RPMI8226 (cell line): ENCODE measurements at regions not wholly inside any gene's neighbourhood (a gene's known extent, or its start where the extent isn't known, plus 50 kb on each side); places are given as distances from the start of the nearest gene placed in this dataset.
"Not testable (repeated sequence)": the region's sequence is repeated elsewhere in the genome, so short reads cannot be mapped to it uniquely, and the experiment has no call there.

ENCODE experiments used
- DNase-seq: peaks from one replicate; pipeline ENCODE4 v3.0.0-alpha.2; 2015

DNA sequence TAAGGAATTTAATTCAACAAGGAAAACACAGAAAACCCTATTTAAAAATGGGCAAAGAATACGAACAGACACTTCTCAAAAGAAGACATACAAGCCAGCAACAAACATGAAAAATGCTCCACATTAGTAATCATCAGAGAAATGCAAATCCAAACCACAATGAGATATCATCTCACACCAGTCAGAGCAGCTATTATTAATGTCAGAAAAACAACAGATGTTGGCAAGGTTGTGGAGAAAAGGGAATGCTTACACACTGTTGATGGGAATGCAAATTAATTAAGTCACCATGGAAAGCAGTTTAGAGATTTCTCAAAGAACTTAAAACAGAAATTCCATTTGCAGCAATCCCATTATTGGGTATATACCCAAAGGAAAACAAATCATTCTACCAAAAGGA, 55.2 kb downstream of the GCC1 start:
- DNase-seq: no peak

DNA sequence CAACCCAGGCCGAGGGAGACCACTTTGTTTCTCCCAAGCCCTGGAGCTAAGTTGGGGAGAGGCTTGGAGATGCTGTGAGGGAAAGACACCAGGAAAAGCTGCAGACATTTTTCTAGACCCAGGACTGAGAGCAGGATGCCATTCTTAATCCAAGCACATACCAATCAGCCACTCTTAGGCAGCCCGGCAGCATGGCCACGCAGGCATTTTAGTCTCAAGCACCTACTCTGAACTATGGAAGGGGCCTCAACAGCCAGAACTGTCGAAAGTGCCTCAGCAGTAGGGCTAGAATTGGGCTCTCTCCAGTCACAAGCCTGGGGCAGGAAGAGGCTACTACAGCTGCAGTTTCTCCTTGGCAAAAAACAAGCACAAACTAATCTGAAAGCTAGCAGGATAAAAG, 57.8 kb downstream of the GCC1 start:
- no peak for DNase-seq

DNA sequence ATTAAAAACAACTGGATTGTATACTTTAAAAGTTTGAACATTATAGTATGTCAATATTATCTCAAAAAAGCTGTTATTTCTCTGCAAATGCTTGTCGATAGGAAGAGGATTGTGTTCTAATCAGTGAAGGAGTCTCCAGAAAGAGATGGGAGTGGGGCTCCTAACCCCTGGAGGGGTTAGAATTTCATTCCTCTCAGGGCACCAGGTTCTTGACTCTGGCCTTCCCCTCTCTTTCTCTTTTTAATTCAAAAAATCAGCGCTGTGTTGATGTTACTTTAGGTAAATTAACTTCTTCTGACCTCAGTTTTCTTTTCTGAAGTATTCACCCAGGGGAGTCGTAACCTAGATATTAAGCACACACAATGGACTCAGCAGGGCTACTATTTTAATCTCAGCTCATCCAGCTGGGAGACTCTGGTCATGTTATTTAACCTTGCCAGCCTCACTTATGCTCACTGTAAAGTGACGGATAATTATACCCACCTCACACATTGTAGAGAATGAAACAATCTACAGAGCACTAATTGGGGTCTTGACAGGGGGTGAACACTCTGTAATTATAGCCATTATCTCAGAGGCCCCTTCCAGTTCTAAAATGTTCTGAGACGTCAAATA, 59.4 kb downstream of the GCC1 start:
- DNase-seq: no peak

DNA sequence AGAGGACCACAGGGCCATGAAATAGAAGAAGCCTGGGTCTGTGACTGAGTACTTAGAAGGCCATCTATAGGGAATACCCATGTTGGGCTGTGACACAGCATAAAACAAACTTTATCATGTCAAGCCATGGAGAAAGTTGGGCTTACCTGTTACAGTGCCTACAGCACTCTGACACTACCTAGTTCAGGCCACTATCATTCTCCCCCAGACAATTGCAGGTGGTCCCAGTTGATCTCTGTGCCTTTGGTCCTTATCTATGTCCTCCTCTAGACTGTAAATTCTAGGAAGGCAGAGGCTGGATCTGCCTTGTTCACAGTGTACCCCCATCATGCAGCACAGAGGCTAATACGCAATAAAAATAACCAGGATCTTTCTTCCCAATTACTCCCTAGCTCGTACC, 69.1 kb downstream of the GCC1 start:
- DNase-seq: no peak

DNA sequence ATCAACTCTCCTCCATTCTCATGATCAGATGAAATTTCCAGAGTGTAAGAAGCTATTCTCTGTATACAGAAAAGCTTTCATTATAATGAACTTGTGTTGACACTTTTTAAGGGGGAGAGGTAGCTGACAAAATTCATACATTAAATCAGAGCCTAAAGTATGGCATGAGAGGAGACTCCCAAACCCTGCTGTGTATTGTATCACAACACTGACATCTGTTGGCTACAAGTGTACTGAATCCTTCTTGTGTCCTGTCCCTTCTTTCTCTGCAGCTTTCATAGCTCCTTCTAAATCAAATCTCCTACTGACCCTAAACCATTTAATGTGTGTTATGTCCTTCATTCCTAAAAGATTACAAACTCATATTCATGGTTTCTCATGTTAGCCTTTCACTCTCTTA, 70.9 kb downstream of the GCC1 start:
- DNase-seq: peak; percentile 45

DNA sequence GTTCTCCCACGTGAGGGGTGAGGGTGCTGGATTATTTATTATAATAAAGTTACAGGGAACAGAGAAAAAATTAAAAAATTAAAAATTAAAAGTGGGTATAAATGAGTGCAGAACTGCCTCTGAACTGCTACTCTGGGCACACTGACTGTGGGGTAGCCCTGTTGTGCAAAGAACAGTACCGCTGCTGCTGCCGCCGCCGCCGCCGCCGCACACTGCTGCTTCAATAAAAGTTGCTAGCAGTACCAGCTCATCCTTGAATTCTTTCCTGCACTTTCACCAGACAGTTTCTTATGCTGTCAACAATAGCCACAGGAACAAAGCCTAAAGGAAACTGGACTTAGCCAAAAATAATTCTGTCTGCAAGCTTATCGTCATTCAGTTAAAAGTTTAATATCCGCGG, 72.1 kb downstream of the GCC1 start:
- DNase-seq: no peak

DNA sequence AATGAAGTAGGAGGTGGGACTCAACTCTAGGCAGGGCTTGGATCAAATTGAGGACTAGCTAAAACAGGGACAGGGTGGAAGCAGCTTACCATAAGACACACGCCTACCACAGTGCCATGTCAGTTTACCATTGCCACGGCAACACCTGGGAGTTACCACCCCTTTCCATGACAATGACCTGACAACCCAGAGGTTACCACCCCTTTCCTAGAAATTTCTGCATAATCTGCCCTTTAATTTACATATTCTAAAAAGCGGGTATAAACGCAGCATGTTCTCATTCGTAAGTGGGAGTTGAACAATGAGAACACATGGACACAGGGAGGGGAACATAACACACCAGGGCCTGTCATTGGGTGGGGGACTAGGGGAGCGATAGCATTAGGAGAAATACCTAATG, 72.7 kb downstream of the GCC1 start:
- no peak for DNase-seq

DNA sequence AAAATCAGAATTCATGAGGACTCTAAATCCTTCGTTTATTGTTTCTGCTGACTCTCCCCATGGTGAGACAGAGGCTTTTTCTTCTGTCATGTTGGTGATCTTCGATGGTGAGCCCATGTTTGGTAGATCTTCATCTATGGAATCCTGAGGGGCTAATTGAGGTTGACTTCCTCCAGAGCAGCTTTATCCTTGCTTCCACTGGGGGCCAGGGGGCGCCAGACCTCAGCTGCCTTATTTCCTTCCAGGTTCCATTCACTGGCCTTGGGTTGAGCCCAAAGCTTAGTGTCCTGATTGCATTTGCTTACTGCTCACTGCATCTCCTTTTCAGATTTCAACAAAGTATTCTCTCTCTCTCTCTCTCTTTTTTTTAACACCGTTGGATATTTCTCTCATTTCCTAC, 80.7 kb downstream of the GCC1 start:
- peak; percentile 23 for DNase-seq

DNA sequence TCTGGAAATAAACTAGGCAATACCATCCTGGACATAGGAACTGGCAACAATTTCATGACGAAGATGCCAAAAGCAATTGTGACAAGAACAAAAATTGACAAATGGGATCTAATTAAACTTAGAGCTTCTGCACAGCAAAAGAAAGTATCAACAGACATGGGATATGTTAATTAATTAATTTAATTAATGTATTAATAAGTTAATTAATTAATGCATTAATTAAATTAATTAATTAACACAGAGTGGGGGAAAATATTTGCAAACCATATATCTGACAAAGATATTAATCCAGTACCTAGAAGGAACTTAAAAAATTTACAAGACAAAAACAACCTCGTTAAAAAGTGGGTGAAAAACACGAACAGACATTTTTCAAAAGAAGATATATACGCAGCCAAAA, 83.6 kb downstream of the GCC1 start:
- DNase-seq: no peak

DNA sequence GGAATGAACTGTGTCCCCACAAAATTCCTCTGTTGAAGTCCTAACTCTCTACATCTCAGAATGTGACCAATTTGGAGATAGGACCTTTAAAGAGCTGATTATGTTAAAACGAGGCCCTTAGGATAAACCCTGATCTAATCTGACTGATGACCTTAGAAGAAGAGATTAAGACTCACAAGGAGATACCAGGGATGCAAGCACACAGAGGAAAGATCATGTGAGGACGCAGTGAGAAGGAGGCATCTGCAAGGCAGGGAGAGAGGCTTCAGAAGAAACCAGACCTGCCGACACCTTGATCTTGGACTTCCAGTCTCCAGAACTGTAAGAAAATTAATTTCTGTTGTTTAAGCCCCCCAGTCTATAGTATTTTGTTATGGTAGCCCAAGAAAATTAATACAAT, 94.9 kb upstream of the ZNF800 start:
- DNase-seq: no peak

DNA sequence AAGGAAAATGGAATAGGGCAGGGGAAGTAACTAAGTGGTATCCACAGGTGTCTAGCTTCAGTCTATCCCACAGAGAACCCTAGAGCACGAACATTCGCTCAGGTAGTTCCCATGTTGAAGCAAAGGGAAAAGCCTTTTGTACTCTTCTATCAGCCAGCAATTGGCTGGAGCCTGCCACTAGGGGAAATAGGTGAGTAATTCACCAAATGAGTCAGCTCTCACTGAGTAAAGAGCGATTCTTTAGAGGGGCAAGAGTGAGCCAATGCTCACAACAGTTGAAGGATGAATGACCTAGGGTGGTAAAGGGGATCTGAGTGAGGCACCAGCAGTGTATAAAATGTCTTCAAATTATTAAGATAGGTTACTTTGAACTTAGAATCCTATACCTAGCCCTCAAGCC, 94.1 kb upstream of the ZNF800 start:
- peak; percentile 8 for DNase-seq

DNA sequence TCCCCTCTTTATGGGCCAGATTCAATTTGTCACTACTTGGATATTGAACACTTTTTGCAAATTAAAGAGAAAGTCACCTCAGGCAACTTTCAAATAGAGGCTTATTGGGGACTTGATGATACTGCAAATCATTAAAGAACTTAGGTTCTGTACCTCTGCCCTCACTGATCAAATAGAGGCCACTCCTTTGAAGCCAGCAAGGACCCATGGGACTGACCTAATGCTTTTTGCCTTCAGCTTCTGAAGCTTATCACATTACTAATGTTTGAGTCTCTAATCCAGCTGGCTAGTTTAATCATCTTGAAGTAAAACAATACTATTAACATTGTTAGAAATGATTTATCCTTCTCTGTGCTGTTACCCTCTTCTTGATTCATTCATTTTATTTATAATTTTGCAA, 93.0 kb upstream of the ZNF800 start:
- no peak for DNase-seq

DNA sequence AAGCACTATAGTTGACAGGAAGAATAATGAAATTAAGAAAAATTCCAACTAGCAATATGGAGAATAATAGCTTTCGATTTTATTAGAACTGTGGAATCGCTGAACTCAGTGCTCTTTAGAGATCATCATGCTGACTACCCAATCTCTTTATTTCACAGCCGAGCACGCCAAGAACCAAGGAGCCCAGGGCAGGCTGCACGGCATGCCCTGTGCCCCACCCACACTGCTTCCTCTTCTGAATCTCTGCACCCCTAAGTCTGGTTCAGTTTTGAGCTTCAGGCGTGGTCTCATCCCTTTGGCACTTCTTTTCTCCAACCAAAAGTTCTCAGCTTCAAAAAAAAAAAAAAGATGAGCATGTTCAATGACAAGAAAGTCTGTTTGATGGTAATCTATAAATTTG, 92.4 kb upstream of the ZNF800 start:
- no peak for DNase-seq

DNA sequence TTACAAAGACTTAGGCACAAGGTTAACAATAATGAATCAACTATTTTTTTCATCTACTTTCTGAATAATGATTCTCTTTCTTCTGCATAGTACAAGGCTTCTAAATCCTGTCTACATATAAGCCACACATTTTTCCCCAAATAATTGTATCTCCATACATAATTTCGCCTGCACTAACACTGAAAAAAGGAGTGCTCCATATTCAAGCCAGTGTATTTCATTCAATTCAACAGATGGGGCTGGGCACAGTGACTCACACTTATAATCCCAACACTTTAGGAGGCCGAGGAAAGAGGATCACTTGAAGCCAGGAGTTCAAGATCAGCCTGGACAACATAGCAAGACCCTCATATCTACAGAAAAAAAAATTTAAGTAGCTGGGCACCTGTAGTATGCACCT, 86.0 kb upstream of the ZNF800 start:
- DNase-seq: no peak

DNA sequence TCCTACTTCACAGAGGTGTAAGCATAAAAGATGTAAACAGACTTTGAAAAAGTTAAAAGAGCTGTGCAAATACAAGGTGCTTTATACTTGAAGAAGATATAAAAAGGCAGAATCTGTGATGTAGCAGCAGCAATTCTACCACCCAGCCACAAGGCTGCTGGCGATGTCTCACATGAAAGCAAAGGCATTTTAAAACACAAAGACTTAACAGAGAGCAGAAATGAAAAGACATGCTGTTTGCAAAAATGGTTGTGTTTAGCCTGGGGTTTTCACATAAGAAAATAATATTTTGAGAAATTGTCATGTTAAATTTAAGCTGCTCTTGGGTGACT, 85.5 kb upstream of the ZNF800 start:
- DNase-seq: no peak

DNA sequence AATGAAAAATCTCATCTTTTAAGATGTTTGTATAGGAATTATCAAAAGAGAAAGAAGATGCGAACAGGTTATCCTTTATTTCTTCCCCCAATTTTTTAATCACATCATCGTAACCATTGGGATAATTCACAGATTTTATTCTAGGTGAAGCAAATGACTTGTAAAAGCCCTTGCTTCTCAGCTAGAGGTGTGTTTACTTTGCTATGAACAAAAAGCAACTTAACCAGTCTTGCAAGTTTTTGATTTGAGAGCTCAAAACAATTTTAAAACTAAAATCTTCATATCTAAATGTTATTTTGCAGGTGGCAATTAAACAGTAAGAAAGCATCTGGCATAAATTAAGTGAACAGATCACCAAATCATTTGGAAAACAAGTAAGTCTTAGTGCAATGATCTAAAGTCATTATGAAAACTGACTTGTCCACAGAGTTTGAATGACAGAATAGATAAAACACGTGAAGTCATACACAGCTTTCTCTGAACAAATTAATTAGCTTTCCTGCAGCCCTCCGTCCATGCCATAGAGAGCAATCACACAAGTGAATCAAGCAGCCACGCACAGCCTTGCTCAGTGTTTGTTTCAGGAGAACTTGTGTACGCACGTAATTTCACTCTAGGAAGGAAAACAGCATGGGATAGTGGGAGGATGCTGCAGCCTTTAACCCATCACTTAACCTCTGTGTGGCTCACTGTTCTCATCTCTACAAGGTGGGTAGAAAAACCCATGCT, 85.0 kb upstream of the ZNF800 start:
- DNase-seq: no peak

DNA sequence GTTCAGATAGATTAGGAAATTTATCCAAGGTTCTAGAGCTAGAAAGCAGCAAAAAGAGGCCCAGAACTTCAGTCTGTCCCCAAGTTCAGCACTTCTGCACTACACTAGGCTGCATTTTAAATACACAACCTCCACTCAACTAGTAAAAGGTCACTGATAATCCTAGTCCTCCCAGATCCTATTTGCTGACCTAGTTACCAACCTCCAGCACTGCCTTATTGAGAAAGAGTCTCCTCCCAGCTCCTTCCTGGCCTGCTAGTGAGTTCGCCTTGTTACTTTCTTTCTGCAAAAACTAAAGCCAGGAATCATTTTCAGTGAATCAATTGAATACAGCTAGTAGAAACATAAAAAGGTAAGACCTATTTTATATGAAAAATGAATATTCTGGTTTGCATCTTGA, 84.1 kb upstream of the ZNF800 start:
- no peak for DNase-seq

DNA sequence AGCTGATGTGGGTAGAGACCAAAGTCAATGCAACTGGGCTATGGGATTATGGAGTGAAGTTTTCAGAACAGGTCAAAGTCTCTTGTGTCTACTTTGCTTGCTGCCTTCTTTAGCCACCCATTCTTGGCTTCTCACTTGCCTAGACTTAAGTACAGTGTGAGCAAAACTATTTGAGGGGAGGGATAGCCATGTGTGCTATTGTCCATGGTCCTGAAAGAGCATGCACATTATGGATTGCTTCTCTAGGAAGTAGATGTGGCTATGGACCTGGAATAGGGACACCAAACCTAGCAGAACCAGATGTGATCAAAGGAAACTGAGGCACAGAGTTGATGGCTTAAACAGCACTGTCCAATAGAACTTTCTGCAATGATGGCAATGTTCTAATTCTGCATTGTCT, 81.9 kb upstream of the ZNF800 start:
- DNase-seq: no peak

DNA sequence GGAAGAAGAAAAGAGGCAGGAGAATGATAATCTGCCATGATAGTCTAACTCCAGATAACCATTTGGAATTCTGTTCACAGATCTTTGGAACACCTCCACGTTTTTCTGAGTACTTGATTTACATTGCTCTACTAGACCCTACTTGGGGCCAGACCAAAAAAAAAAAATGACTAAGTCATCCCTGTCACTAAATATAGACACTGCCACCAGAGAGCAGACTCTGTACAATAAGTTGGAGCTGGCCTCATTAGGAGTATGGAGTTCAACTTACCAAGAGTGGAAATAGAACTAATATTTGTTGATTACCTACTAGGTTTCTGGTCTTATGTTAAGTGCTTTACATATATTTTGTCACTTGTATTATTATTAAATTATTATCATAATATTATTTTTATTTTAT, 80.9 kb upstream of the ZNF800 start:
- DNase-seq: no peak

DNA sequence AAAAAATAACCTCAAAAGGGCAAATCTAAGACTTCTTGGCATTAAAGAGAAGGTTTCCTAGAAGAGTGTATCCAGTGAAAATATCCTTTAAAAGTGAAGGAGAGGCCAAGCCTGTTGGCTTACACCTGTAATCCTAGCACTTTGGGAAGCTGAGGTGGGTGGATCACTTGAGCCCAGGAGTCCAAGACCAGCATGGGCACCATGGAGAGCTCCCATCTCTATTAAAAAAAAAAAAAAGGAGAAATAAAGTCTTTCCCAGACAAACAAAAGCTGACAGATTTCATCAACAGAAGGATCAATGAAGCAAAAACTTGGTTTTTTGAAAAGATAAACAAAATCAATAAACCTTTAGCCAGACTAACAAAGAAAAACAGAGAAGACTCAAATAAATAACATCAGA, 67.6 kb upstream of the ZNF800 start:
- no peak for DNase-seq

DNA sequence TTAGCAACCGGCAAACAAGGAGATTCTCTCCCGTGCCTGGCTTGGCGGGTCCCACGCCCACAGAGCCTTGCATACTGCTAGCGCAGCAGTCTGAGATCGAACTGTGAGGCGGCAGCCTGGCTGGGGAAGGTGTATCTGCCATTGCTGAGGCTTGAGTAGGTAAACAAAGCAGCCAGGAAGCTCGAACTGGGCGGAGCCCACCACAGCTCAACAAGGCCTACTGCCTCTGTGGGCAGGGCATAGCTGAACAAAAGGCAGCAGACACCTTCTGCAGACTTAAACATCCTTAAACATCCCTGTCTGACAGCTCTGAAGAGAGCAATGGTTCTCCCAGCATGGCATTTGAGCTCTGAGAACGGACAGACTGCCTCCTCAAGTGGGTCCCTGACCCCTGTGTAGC, 58.8 kb upstream of the ZNF800 start:
- DNase-seq: not testable (repeated sequence)

DNA sequence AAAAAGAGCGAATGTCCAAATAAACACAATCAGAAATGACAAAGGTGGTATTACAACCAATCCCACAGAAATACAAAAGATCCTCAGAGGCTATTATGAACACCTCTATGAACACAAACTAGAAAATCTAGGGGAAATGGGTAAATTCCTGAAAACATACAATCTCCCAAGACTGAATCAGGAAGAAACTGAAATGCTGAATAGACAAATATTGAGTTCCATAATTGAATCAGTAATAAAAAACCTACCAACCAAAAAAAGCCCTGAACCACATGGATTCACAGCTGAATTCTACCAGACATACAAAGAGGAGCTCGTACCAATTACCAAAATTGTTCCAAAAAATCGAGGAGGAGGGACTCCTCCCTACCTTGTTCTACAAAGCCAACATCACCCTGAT, 56.1 kb upstream of the ZNF800 start:
- DNase-seq: no peak

DNA sequence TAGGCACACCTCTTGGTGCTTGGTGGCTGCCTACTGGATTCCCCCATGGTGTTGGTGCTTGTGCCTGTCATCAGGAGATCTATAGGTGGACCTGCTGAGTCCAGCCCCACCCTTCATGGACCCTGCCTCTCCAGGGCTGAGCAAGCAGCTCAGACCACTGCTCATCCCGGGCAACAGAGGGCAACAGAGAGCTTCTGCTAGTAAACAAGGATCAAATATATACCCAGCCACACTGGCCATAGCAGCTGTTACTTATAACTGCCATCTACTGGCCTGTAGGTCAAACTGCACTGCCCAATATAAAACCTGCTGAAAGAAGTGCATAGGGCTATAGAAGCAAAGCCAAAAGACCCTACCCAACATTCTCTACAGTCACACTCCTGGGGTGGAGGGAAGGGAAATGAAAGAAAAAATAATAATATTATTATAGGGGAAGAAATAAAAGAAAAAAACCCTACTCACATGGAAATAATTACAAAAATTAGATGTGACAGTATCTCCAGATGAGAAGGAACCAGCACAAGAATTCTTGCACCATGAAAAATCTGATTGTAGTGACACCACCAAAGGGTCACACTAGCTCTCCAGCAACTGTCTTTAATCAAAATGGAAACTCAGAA, 54.9 kb upstream of the ZNF800 start:
- peak; percentile 69 for DNase-seq

DNA sequence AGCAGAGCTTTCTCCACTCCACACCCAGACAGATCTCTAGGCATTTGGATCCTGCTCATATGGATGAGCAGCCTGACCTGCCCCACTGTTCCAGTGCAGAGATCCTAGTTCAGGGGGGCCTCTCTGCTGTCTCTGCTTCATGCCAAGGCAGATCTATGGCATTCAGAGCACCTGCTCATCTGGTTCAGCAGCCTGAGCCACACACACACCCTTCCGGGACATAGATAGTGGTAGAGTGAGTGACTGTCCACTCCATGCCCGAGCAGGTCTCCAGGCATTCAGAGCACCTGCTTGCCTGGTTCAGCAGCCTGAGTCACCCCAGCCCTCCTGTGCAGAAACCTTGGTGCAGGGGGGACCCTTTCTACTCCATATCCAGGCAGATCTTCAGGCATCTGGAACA, 54.3 kb upstream of the ZNF800 start:
- no peak for DNase-seq
